H9 (cell line): ENCODE measurements at regions not wholly inside any gene's neighbourhood (a gene's known extent, or its start where the extent isn't known, plus 50 kb on each side); places are given as distances from the start of the nearest gene placed in this dataset.

Experiments used
- DNase-seq: peaks from one replicate; pipeline ENCODE4 v3.0.0-alpha.2; 2017
- H2AFZ ChIP-seq: one replicate; pipeline ENCODE4 v1.6.1; 2013; ENCODE audit warnings: mild to moderate bottlenecking, low read length, control low read depth, moderate library complexity
- H2AK5ac ChIP-seq: 2 replicates; pipeline ENCODE4 v1.6.1; 2013; ENCODE audit warnings: low read length, control low read depth, mixed read lengths; ENCODE audit not compliant: insufficient read length
- H2BK120ac ChIP-seq: one replicate; pipeline ENCODE4 v1.6.1; 2013; ENCODE audit warnings: low read depth, mild to moderate bottlenecking, low read length, control low read depth, inconsistent platforms; ENCODE audit not compliant: poor library complexity, severe bottlenecking
- H2BK12ac ChIP-seq: 2 replicates; pipeline ENCODE4 v1.6.1; 2013; ENCODE audit warnings: low read length, control low read depth, mixed read lengths, low read depth; ENCODE audit not compliant: insufficient read length
- H2BK15ac ChIP-seq: 2 replicates; pipeline ENCODE4 v1.6.1; 2013; ENCODE audit warnings: low read depth, low read length, control low read depth
- H2BK20ac ChIP-seq: one replicate; pipeline ENCODE4 v1.6.1; 2013; ENCODE audit warnings: low read depth, mild to moderate bottlenecking, low read length, control low read depth, inconsistent platforms; ENCODE audit not compliant: poor library complexity, severe bottlenecking
- H2BK5ac ChIP-seq: 2 replicates; pipeline ENCODE4 v1.6.1; 2013; ENCODE audit warnings: low read length, control low read depth, mixed read lengths; ENCODE audit not compliant: insufficient read length
- H3K14ac ChIP-seq: 2 replicates; pipeline ENCODE4 v1.6.1; 2013; ENCODE audit warnings: low read length, control low read depth; ENCODE audit not compliant: insufficient read depth
- H3K18ac ChIP-seq: 2 replicates; pipeline ENCODE4 v1.6.1; 2013; ENCODE audit warnings: low read depth, mild to moderate bottlenecking, mixed read lengths, low read length, control low read depth; ENCODE audit not compliant: insufficient read length
- H3K23ac ChIP-seq: 2 replicates; pipeline ENCODE4 v1.6.1; 2013; ENCODE audit warnings: low read length, control low read depth, mixed read lengths, low read depth; ENCODE audit not compliant: insufficient read length
- H3K23me2 ChIP-seq: 2 replicates; pipeline ENCODE4 v1.6.1; 2013; ENCODE audit warnings: low read depth, mild to moderate bottlenecking, mixed read lengths, low read length, control low read depth; ENCODE audit not compliant: insufficient read length, poor library complexity, severe bottlenecking
- H3K27ac ChIP-seq: 2 replicates; pipeline ENCODE4 v1.5.1; 2013; ENCODE audit warnings: low read length, control low read depth, mixed read lengths, low read depth; ENCODE audit not compliant: insufficient read length
- H3K27me3 ChIP-seq: 2 replicates; pipeline ENCODE4 v1.6.1; 2013; ENCODE audit warnings: low read length, control low read depth, inconsistent platforms; ENCODE audit not compliant: insufficient read depth
- H3K4ac ChIP-seq: 2 replicates; pipeline ENCODE4 v1.6.1; 2013; ENCODE audit warnings: low read depth, mild to moderate bottlenecking, control low read depth, inconsistent platforms, low read length, moderate library complexity
- H3K4me1 ChIP-seq: 2 replicates; pipeline ENCODE4 v1.6.1; 2013; ENCODE audit warnings: low read length, control low read depth, inconsistent platforms; ENCODE audit not compliant: insufficient read depth
- H3K4me2 ChIP-seq: 2 replicates; pipeline ENCODE4 v1.6.1; 2013; ENCODE audit warnings: low read length, control low read depth, mixed read lengths; ENCODE audit not compliant: insufficient read length, insufficient read depth
- H3K56ac ChIP-seq: 2 replicates; pipeline ENCODE4 v1.6.1; 2013; ENCODE audit warnings: low read depth, mild to moderate bottlenecking, mixed read lengths, low read length, control low read depth; ENCODE audit not compliant: insufficient read length
- H3K79me1 ChIP-seq: 2 replicates; pipeline ENCODE4 v1.6.1; 2013; ENCODE audit warnings: low read depth, mild to moderate bottlenecking, moderate library complexity, low read length, control low read depth, inconsistent platforms; ENCODE audit not compliant: insufficient read depth, poor library complexity, severe bottlenecking
- H3K79me2 ChIP-seq: 2 replicates; pipeline ENCODE4 v1.6.1; 2013; ENCODE audit warnings: low read length, control low read depth, inconsistent platforms; ENCODE audit not compliant: insufficient read depth
- H3K9ac ChIP-seq: 2 replicates; pipeline ENCODE4 v1.6.1; 2013; ENCODE audit warnings: low read length, control low read depth, mixed read lengths; ENCODE audit not compliant: insufficient read length; ENCODE audit errors: extremely low read depth
- H3K9me3 ChIP-seq: one replicate; pipeline ENCODE4 v1.6.1; 2013; ENCODE audit warnings: low read depth, low read length, inconsistent platforms; ENCODE audit not compliant: control insufficient read depth
- H3T11ph ChIP-seq: one replicate; pipeline ENCODE4 v1.6.1; 2013; ENCODE audit warnings: mild to moderate bottlenecking, low read length, control low read depth, inconsistent platforms
- H4K20me1 ChIP-seq: one replicate; pipeline ENCODE4 v1.6.1; 2013; ENCODE audit not compliant: control insufficient read depth, insufficient read length, insufficient read depth
- H4K5ac ChIP-seq: 2 replicates; pipeline ENCODE4 v1.6.1; 2013; ENCODE audit warnings: low read depth, mild to moderate bottlenecking, mixed read lengths, low read length, control low read depth; ENCODE audit not compliant: insufficient read length
- H4K8ac ChIP-seq: replicated peaks from 2 replicates; pipeline ENCODE4 v1.6.1; 2013; ENCODE audit warnings: low read length, control low read depth, mixed read lengths, low read depth; ENCODE audit not compliant: insufficient read length
- H4K91ac ChIP-seq: 2 replicates; pipeline ENCODE4 v1.6.1; 2013; ENCODE audit warnings: low read depth, mild to moderate bottlenecking, moderate library complexity, mixed read lengths, low read length, control low read depth; ENCODE audit not compliant: insufficient read length
- H3K27ac Mint-ChIP-seq, 3 experiments: 2 replicates in 2 of 3; 3 replicates in 1 of 3; pipeline ENCODE4 v1.8.0; 2020 to 2021; ENCODE audit warnings: mixed read lengths in 3 of 3, mild to moderate bottlenecking in 1 of 3, moderate library complexity in 1 of 3
- H3K27me3 Mint-ChIP-seq: 2 replicates; pipeline ENCODE4 v1.8.0; 2021; ENCODE audit warnings: low read depth, mild to moderate bottlenecking, moderate library complexity, mixed read lengths
- H3K36me3 Mint-ChIP-seq, 3 experiments: 2 replicates in 2 of 3; 3 replicates in 1 of 3; pipeline ENCODE4 v1.8.0; 2020 to 2021; ENCODE audit warnings: low read depth in 3 of 3, mixed read lengths in 3 of 3; ENCODE audit not compliant: insufficient read depth in 1 of 3
- H3K4me1 Mint-ChIP-seq, 2 experiments: 2 replicates each; pipeline ENCODE4 v1.8.0; 2020; ENCODE audit warnings: mixed read lengths in 2 of 2
- H3K4me3 Mint-ChIP-seq, 2 experiments: 2 replicates in 1 of 2; 3 replicates in 1 of 2; pipeline ENCODE4 v1.8.0; 2020 to 2021; ENCODE audit warnings: mild to moderate bottlenecking in 2 of 2, mixed read lengths in 2 of 2, moderate library complexity in 1 of 2
- H3K9me3 Mint-ChIP-seq, 2 experiments: 2 replicates in 1 of 2; 3 replicates in 1 of 2; pipeline ENCODE4 v1.8.0; 2020; ENCODE audit warnings: mild to moderate bottlenecking in 2 of 2, mixed read lengths in 2 of 2, moderate library complexity in 1 of 2
- CTCF ChIP-seq: fragments of 200-600 bp; sonication (generic); conservative IDR thresholded peaks from 3 replicates; pipeline ENCODE4 v1.8.0; 2021; ENCODE audit warnings: antibody characterized with exemption, mild to moderate bottlenecking
- WGBS: extraction: QIAGEN DNeasy Blood & Tissue Kit; methylation state at CpG from one replicate; pipeline ENCODE4 v1.1.7; 2013; ENCODE audit warnings: missing lambda C conversion rate, low lambda C conversion rate, mixed read lengths; ENCODE audit not compliant: insufficient read length; ENCODE audit errors: extremely low coverage; 5-methylcytosine and 5-hydroxymethylcytosine counted together

GRCh38 chr11:105315287-105315686 lies 175.7 kb upstream of the CARD18 start:
- no CpG with 5 or more reads among the region's 2 CpGs for WGBS
- no peaks in the 10 kb centered on the region for H3K79me2 ChIP-seq
- no peak overlapping the region for H3K14ac ChIP-seq
- no peaks in the 10 kb centered on the region for H3K27me3 Mint-ChIP-seq
- H3T11ph ChIP-seq: no peak overlapping the region
- H2BK15ac ChIP-seq: no peak overlapping the region
- H3K56ac ChIP-seq: no peak overlapping the region
- H2BK120ac ChIP-seq: no peak overlapping the region
- no peak overlapping the region for H4K8ac ChIP-seq
- H3K27ac Mint-ChIP-seq: no peak overlapping the region
- H3K4me1 ChIP-seq: no peaks in the 10 kb centered on the region
- no peak overlapping the region for H4K5ac ChIP-seq
- H3K23me2 ChIP-seq: no peaks in the 10 kb centered on the region
- H3K4me1 Mint-ChIP-seq: no peaks in the 10 kb centered on the region
- H3K36me3 Mint-ChIP-seq: no peaks in the 10 kb centered on the region
- H2BK20ac ChIP-seq: no peak overlapping the region
- no peak overlapping the region for H3K4me2 ChIP-seq
- H2BK5ac ChIP-seq: no peak overlapping the region
- no peak overlapping the region for H2AFZ ChIP-seq
- no peak overlapping the region for H3K27ac ChIP-seq
- H3K9me3 Mint-ChIP-seq: no peaks in the 10 kb centered on the region
- no peak overlapping the region for H4K91ac ChIP-seq
- H3K27me3 ChIP-seq: no peaks in the 10 kb centered on the region
- no peaks in the 10 kb centered on the region for H4K20me1 ChIP-seq
- no peak overlapping the region for H3K23ac ChIP-seq
- no peak overlapping the region for H3K9ac ChIP-seq
- no peak overlapping the region for H3K18ac ChIP-seq
- H3K79me1 ChIP-seq: no peaks in the 10 kb centered on the region
- H3K9me3 ChIP-seq: no peaks in the 10 kb centered on the region
- no peak overlapping the region for H2BK12ac ChIP-seq
- TF ChIP-seq CTCF: no peak; the same call in 2 of the 3 replicates
- DNase-seq: no peak
- no peak overlapping the region for H3K4ac ChIP-seq
- no peak overlapping the region for H3K4me3 Mint-ChIP-seq
- no peak overlapping the region for H2AK5ac ChIP-seq
